Epithelial cell of proximal tubule (primary cell): ENCODE measurements at regions not wholly inside any gene's neighbourhood (a gene's known extent, or its start where the extent isn't known, plus 50 kb on each side); places are given as distances from the start of the nearest gene placed in this dataset.

Experiments used
- DNase-seq: peaks from one replicate; pipeline ENCODE4 v3.0.0-alpha.2; 2011; ENCODE audit warnings: low read depth
- H3K4me3 ChIP-seq: 2 replicates; pipeline ENCODE4 v1.5.1; 2011; ENCODE audit warnings: low read depth, mild to moderate bottlenecking, low read length
- TF ChIP-seq, protein P1 (sequence below): conservative IDR thresholded peaks from 2 replicates; pipeline ENCODE4 v1.5.1; 2012; ENCODE audit warnings: low read depth, mild to moderate bottlenecking, low read length

- no peak overlapping the region for H3K4me3 ChIP-seq
- TF ChIP-seq, protein P1, sequence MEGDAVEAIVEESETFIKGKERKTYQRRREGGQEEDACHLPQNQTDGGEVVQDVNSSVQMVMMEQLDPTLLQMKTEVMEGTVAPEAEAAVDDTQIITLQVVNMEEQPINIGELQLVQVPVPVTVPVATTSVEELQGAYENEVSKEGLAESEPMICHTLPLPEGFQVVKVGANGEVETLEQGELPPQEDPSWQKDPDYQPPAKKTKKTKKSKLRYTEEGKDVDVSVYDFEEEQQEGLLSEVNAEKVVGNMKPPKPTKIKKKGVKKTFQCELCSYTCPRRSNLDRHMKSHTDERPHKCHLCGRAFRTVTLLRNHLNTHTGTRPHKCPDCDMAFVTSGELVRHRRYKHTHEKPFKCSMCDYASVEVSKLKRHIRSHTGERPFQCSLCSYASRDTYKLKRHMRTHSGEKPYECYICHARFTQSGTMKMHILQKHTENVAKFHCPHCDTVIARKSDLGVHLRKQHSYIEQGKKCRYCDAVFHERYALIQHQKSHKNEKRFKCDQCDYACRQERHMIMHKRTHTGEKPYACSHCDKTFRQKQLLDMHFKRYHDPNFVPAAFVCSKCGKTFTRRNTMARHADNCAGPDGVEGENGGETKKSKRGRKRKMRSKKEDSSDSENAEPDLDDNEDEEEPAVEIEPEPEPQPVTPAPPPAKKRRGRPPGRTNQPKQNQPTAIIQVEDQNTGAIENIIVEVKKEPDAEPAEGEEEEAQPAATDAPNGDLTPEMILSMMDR, result no peak
Observed at GRCh38 chr3:148090156-148090555, 607.5 kb upstream of the AGTR1 start.

DNA sequence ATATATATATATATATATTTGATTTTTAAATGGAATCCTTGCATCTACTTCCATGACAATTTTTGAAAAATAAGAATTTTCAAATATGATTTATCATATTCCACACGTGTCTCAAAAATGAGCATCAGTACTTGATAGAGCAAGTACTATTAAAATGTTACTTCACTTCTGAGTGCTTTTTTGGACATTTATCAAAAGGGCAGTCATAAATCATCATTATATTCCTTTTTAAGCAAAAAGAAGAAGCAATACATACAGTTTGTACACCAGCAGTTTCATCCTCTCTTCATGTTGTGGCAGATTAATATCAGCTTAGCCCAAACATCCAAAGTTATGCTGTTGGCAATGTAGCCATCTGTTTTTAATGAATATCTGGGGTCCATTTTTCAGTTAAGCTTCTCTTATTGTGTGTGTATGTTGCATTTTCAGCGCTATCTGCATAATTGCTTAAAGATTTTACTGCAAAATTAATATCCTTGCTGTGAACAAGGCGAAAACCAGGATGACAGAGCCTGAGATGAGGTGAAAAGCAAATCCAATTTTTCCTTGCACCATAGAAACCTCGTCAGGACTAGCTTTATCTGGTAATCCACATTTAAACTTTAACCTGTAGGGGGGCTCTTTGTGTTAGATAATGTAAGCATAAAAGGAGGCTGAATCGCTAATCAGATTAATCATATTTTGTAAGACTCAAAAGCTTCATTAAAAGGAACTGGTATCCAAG is 604.9 kb upstream of the AGTR1 start:
- TF ChIP-seq, protein P1, result no peak
- H3K4me3 ChIP-seq, result no peak overlapping the region
- DNase-seq, result no peak

More at GRCh38 chr3:148090156-148090555, 607.5 kb upstream of the AGTR1 start:
- DNase-seq, result no peak

DNA sequence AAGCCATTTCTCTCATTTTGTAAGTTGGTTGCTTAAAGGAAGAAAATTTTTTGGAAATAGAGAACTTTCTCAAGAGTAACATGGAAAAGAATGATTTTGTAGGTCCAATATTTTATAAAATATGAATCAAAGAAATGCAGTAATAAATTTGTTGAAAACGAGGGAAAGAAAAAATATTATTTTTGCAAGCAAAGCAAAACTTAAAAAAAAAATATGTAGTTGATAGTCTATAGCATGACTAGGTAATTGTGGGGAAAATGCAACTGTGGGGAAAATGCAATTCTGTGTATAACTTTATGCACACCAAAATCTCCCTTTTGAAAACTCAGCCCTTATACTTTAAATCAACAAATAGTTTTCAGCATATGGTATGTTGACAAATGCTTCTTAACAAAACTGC is 604.0 kb upstream of the AGTR1 start:
- TF ChIP-seq, protein P1, result no peak
- H3K4me3 ChIP-seq, result no peak overlapping the region
- DNase-seq, result no peak

DNA sequence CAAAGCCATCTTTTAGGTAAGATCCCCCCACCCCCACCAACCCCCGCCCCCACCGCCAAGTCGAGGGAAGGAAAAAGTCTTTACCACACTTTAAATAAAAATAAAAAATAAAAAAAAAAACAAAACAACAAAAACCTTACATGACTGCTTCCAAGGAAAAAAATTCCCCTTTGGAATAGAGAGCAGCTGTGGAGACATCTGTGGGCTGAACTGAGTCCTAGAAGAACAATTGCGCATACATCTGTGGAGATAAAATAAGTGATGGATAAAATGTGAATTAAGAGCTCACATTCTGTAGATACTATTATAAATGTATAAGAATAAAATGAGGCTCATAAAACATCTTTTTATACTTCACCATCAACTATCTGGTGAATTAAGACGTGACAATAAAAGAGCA is 601.7 kb upstream of the AGTR1 start:
- no peak overlapping the region for H3K4me3 ChIP-seq
- DNase-seq, result no peak
- TF ChIP-seq, protein P1, result no peak

DNA sequence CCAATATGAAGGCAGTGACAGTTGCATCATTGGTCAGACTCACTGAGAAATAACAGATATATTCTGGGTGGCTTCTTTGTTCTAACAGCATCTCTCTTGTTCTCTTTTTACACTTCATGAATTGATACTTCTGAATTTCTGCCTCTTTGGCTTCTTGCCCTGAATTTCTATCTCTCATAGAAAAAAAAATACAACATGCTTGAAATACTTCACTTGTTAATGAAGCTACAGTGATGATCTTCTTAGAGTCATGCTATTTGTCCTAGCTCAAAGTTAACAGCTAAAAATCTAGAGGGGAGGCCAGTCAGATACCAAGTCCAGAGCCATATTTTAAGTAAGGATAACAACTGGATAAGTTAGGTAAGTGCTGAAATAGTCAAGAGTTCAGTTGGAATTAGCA is 597.2 kb upstream of the AGTR1 start:
- DNase-seq, result no peak
- TF ChIP-seq, protein P1, result no peak
- no peak overlapping the region for H3K4me3 ChIP-seq

DNA sequence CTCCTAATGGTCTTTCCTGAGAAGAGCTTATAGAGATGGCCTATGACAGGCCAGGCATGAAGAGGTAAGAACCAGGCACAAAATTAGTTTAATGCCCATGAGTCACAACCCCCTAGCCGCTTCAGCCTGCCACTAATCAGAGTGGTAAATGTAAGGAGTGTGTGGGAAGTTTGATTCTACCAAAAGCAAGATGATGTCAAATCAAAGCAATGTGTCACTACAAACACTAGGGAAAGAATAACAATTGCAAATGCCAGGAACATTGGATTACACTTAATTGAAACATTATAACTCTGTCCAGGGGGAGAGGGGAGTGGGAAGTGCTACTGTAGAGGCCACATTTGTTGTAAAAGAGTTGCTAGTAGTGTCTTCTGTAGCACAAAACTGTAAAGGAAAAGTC is 596.6 kb upstream of the AGTR1 start:
- no peak for DNase-seq
- TF ChIP-seq, protein P1, result no peak
- no peak overlapping the region for H3K4me3 ChIP-seq

- DNase-seq, result no peak
- TF ChIP-seq, protein P1, result no peak
Observed at GRCh38 chr3:148102156-148102555, 595.5 kb upstream of the AGTR1 start.

More at GRCh38 chr3:148102156-148102555, 595.5 kb upstream of the AGTR1 start:
- no peak overlapping the region for H3K4me3 ChIP-seq
